ENCODE measurements at regions not wholly inside any gene's neighbourhood (a gene's known extent, or its start where the extent isn't known, plus 50 kb on each side); places are given as distances from the start of the nearest gene placed in this dataset.
"Not testable (repeated sequence)": the region's sequence is repeated elsewhere in the genome, so short reads cannot be mapped to it uniquely, and the experiment has no call there.

DNA sequence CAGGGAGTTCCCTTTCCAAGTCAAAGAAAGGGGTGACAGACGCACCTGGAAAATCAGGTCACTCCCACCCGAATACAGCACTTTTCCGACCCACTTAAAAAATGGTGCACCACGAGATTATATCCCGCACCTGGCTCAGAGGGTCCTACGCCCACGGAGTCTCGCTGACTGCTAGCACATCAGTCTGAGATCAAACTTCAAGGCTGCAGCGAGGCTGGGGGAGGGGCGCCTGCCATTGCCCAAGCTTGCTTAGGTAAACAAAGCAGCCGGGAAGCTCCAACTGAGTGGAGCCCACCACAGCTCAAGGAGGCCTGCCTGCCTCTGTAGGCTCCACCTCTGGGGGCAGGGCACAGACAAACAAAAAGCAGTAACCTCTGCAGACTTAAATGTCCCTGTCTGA, 277.8 kb upstream of the ARHGAP42 start:
- DNase-seq, result not testable (repeated sequence)

DNA sequence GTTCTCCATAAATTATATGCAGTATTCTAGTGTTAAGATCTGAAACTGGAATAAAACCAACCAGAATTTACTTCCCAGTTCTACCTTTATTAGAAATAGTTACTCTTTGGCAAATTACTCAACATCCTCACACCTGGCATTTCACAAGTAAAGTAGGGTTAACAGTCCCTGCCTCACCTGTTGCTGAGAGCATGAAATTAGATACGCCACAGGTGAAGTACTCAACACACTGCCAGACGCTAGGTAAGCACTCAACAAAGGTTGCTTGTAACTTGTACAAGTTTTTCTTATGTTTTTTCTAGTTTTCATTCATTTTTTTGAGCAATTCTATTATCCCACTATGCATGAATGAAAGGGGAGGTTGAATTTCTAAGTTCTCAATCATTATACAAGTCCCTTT, 267.6 kb upstream of the ARHGAP42 start:
- no peak for DNase-seq

DNA sequence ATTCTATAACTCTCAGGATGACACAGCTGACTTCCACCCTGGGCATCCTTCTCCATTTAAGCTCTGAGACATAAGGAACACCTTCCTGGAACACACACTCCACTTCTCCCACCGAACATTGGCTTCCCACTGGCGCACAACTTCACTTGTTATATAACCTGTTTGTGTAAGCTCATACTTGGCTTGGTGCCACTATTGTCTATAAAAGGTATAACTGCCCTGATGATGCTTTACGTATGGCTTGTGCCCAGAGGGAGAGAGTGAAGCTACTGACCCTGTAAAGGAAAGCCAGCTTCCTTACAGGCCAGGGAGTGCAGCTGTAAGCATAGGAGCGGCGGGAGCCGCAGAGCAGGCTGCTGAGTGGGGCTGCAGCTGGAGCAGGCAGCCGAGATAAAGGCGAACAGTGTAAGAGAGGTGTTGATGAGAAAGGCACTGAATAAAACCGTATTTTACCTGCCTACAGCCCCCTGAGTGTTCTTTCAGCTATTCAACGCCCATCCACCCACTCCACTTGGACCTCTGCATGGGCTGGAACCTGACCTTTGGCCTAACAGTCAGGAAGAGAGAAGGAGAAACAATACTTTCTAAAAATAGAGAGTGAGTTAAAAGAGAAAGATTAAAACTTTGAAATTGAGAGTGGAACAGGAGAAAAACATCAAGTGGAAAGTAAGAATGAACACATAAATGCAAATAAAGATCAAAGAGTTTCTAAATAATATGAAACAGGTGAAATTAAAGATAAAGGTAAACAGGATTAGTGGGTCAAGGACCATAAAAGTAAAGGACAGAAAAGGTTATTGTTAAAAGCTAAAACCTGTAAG, 252.1 kb upstream of the ARHGAP42 start:
- no peak for DNase-seq

DNA sequence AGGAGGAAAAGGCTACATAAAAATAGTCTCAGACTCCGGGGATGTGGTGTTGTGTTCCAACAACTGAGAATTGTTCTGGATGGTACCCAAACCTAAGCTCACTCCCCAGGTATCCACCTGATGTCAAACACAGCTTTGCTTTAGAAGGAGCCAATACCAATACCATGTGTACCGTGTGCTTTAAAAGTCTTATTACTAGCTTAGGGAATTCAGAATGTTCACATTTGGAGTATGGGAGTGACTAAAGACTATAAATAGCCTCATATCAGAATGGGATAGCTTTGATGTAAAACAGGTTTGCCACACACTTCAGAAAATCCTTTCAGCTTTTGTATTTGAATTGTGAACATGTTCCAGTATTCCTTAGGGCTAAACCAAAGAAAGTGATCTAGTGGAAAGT, 248.7 kb upstream of the ARHGAP42 start:
- no peak for DNase-seq

DNA sequence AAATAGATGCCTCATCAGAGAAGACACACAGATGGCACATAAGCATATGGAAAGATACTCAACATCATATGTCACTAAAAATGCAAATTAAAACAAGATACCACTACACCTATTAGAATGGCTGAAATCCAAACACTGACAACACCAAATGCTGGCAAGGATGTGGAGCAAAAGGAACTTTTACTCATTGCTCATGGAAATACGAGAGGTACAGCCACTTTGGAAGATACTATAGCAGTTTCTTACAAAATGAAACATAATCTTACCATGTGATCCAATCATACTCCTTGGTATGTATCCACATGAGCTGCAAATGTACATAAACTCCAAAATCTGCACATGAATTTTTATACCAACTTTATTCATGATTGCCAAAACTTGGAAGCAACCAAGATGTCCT, 246.0 kb upstream of the ARHGAP42 start:
- DNase-seq, result no peak

DNA sequence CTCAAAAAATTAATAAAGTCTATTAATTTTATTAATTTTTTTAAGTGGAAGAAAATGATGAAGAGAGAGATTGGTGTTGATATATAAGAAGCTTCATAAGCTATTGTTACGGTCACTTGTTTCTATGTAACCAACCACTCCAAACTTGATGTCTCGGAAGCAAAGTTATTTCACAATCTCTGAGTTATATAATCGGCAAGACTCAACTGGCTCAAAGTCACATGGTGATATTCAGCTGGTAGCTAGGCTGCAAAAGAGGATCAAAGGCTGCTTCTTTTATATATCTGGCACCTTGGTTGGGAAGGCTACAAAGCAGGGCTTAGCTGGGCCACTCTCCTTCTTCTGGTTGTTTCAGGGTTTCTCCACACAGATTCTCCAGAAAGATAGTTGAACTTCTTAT, 245.1 kb upstream of the ARHGAP42 start:
- no peak for DNase-seq

DNA sequence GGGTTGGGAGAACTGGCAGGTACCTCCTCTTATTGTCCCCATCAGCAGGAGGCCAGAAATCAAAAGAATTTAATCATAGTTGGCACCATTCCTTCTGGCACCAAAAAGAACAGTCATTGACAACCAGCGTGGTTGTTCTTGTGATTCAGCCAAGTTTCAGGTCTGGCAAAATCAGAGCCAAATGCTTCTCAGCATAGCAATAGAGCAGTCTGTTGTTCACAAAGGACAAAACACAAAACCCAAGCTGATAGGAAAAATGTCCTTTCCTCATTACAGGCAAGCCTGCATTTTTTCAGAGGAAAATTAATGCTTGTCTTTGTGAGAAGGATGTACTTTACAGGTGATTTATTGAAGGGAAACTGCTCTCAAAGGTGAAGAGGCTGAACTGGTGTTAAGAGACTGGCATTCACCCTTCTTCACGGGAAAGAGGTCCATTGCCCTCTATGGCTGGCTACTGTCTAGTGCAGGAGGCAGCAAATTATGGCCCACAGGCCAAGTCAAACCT, 241.8 kb upstream of the ARHGAP42 start:
- DNase-seq, result no peak

DNA sequence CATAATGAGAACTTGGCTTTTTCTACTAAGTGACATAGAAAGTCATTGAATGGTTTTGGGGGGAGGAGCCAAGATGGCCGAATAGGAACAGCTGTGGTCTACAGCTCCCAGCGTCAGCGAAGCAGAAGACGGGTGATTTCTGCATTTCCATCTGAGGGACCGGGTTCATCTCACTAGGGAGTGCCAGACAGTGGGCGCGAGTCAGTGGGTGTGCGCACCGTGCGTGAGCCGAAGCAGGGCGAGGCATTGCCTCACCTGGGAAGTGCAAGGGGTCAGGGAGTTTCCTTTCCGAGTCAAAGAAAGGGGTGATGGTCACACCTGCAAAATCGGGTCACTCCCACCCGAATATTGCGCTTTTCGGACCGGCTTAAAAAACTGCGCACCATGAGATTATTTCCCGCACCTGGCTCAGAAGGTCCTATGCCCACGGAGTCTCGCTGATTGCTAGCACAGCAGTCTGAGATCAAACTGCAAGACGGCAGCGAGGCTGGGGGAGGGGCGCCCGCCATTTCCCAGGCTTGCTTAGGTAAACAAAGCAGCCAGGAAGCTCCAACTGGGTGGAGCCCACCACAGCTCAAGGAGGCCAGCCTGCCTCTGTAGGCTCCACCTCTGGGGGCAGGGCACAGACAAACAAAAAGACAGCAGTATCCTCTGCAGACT, 235.2 kb upstream of the ARHGAP42 start:
- not testable (repeated sequence) for DNase-seq

DNA sequence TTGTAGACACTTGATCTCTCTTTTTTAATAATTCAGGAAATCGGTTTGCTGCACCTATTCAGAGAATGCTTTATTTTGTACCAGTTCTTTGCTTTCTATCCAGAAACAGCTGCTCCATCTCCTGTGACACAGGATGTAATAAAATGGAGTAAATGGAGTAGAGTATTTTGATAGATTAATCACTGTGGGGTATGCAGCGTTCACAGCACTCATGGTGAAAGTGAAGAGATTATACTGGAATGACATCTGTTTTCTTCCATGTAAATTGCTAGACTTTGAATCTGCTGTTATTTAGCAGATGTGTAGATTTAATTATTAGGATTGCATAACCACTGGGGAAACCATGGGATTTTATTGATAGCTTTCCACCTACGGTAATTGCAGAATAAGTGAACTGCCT, 227.3 kb upstream of the ARHGAP42 start:
- DNase-seq, result no peak

DNA sequence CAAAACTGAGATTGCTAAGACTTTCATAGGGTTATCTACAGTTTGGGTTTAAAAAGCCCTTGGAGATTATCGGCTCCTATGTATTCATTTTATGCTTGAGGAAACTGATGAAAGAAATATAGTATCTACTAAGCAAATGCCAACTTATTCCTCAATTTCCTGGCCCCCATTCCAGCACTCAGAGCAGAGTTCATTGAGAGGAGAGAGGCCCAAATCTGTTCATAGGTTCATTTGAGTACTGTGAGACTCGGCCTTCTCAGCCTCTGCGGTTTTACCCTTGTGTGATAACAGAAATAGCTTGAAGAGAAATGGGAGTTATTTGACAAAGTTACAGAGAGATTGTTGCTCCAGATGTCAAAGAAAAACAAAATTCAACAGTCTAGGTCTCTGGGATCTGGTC, 226.7 kb upstream of the ARHGAP42 start:
- DNase-seq, result no peak

DNA sequence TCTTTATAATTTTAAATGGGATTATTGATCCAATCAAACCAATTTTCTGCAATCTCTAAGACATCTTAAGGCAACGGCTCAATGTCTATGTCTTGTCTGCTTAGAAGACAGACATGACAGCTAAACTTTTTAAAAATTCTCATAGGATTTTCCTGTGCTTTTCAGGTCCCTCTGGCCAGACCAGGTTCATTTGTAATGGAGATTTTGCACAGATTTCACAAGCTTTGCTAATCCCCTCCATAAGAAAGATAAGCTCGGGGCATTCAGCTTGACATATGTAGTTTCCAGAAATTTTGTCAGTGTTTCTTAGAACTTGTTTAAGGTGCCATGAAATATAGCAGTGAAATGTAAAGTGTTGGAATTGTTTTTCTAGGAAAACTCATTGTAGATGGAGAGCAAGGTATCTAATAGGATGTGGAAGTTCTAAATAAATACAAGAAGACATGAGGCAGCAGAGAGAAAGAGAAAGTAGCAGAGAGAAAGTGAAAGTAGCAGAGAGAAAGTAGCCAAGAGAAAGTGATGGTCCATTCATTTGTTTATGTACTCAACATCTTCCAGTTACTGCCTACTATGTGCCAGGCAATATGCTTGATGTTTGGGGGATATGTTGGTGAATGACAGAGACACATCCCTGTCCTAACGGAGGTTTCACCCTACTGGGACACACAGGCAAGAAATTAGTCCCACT, 219.1 kb upstream of the ARHGAP42 start:
- DNase-seq, result no peak

DNA sequence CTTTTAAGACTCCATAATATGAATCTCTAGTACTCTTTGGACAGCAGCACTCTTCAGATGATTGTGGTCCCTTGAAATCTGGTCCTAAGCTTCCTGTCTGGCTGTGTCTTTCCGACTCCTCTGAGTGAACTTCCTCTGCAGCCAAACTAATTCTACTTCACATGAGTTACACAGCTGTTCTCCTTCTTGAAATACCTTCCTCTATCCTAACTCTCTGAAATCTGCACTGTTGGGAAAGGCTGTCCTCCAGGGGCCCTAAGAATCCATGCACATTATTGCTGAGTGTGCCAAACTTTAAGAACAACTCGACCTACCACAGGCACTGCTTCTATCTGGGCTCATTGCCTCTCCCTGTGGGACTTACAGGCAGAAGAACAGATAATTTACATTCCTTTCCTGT, 217.3 kb upstream of the ARHGAP42 start:
- no peak for DNase-seq

DNA sequence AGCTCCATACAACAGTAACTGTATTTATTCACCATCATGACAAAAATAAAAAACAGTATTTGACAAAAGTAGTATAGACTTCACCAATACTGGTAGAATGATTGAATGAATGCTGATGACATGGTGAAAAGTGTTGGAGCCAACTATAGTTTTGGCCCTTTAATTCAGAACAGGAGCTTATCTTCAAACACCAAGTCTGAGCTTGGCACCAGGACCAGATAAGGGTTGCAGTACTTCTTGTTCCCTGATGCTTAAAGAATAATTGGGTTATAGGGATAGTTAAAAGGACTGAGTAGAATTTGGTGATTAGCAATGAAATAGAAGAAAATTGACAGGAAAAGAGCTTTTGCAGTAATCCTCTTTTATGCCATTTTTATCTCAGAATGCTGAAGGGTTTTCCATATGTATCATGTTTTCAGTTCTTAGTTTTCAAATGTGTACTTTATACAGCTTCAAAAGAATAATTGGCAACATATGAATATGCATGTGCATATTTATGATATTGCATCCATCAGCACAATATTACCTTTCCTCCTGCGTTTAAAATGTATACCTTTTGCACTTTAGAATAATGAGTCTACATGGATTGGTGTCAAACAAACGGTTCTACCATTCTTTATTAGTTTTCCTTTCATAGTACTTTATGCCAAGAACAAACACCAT, 214.2 kb upstream of the ARHGAP42 start:
- no peak for DNase-seq

DNA sequence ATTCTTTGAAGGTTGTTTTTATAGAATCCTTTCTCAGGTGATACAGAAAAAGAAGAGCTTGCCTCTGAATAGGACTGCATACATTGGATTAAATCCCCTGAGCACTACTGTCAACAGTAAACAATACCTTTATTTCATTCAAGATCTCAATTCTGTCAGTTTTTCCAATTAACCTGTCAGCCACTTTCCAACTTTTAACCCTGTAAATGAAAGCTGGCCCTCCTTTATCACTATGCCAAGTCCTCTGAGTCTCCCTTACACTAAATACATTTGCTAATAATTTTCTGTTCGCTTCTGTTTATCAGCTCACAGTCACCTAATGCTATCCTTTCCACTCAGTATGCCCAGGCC, 213.7 kb upstream of the ARHGAP42 start:
- DNase-seq, result no peak

DNA sequence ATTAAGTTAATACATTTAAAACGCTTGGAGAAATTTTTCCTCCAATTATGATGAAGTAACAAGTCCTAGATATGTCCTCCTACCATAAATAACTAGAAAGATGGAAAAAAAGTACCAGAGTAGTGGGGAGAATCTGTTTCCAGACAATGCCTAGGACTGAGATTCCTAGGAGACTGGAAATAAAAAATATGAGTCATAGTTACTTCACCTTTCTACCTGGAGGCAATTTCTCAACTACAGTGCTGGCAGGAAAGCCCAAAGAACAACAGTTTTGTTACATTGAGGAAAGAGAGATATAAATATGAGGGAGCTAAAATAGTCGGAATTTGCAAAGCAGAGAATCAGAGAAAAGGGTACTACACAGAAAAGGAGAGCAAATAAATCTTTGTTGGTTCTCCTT, 202.1 kb upstream of the ARHGAP42 start:
- DNase-seq, result no peak

DNA sequence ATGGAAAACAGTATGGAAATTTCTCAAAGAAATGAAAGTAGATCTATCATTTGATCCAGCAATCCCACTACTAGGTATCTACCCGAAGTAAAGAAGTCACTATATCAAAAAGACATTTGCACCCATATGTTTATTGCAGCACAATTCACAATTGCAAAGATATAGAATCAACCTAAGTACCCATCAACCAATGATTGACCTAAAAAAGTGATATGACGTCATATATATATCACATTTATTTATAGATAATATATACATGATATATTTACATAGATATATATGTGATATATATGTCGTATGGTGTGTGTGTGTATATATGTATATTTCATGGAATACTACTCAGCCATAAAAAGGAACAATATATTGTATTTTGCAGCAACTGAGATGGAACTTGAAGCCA, 188.3 kb upstream of the ARHGAP42 start:
- DNase-seq, result no peak

DNA sequence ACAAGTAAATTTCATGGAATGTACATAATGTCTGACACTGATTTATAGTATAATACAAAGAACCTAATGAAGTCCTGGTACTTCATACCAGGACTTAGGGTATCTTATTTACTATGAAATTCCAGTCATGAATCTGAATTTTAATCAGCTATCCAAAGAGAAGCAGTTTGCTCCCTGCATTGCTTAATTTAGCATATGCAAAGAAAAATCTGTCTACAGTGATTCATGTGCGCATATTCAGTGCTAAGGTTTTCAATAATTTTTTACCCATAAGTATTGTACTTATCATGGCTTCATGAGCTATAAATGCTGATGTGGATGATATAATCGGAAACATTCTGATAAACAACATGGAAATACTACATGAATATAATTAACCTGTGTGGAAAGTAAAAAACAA, 185.6 kb upstream of the ARHGAP42 start:
- DNase-seq, result no peak

DNA sequence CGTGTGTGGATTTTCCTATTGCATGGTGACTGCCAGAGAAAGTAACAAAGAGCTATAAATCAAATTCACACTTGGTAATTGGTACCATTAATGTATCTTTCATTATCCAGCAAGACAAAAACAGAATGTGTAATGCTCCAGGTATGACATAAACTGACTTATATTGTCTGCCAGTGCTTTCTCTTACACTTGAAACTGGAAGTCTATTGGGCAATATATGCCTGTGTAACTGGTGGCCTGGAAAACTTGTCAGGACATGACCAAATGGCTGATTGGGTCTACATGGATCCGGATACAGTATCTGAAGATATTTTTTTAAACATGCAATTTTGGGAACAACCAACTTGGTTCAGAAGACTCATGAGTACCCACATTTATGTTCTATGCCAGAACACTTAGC, 174.6 kb upstream of the ARHGAP42 start:
- DNase-seq, result no peak

DNA sequence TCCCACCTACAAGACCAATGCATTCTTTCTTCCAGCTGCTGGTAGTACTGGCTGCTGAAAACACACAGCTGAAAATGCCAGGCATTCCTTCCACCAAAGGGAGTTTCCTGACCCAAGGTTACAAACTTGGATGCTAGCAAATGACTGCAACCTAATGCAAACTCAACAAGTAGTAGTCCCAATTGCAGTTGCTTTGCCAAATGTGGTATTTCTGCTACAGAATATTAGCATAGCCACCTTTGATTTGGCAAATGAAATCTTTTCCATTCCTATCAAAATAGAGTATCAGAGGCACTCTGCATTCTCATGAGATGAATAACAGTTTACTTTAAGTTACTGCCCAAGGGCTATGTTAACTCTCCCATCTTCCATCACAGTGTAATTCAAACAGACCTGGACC, 172.0 kb upstream of the ARHGAP42 start:
- DNase-seq, result no peak

DNA sequence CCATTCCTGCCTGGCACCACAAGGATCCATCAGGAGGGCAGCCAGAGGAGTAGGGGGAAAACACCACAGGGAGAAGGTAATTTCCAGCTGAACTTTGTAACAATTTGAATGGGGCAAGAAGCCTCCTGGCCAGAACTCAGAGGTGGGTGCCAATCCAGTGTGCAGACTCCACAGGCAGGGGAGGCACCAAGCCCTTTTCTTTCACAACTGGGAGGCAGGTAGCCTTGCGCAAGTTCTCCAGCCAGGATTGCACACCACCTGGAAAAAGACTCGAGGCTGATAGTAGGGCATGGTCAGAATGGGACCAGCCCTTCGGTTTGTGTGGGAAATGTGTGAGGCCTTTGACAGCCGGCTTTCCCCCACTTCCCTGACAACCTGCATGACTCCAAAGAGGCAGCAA, 161.9 kb upstream of the ARHGAP42 start:
- DNase-seq, result no peak

DNA sequence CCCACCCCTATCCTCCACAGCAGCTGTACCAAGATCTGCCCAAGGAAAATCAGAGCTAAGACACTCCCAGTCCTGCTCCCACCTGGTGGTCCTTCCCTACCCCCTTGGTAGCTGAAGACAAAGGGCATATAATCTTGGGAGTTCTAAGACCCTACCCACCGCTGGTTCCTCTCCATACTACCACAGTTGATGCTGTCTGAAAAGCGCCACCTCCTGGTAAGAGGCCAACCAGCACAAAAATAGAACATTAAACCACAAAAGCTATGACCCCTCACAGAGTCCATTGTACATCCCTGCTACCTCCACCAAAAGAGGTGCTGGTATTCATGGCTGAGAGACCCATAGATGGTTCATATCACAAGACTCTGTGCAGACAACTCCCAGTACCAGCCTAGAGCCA, 161.5 kb upstream of the ARHGAP42 start:
- DNase-seq, result no peak

DNA sequence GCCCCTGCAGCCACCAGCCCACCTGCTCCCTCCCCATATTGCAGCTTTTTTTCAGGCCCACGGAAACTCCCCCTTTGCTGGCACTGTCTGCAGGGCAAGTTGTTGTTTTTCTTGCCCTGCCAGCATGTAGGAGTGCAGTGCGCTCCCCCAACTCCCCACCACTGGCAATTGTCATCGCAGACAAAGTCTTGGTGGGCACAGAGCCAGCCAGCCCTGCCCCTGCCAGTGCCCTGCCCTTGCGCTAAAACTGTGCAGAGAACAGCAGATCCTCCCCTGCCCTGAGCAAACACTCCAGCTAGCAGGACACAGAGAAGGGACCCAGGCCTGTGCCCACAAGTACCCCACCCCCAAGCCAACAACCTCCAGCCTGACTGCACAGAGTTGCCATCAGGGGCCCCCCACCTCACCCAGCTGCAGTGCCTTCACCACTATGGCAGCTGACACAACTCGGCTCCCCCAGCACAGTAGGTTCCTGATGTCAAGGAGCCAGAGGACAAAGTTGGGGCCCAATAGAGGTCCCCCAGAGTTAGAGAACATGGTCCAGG, 158.1 kb upstream of the ARHGAP42 start:
- no peak for DNase-seq

DNA sequence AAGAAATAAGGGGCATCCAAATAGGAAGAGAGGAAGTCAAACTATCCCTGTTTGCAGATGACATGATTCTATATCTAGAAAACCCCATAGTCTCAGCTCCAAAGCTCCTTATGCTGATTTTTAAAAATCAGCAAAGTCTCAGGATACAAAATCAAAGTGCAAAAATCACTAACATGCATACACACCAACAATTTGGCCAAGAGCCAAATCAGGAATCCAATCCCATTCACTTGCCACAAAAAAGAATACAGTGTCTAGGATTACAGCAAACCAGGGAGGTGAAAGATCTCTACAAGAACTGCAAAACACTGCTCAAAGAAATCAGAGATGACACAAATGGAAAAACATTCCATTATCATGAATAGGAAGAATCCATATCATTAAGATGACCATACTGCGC, 155.8 kb upstream of the ARHGAP42 start:
- DNase-seq, result not testable (repeated sequence)
